ENCODE measurements at regions not wholly inside any gene's neighbourhood (a gene's known extent, or its start where the extent isn't known, plus 50 kb on each side); places are given as distances from the start of the nearest gene placed in this dataset.

GRCh38 chr6:15102241-15102640, 143.6 kb upstream of the JARID2 start:
- H3K27me3 ChIP-seq (replicated peaks; ENCODE audit: insufficient read depth), result no peaks in the 10 kb centered on the region
- H2AFZ ChIP-seq, result no peak overlapping the region
- H3K27ac ChIP-seq, result no peak overlapping the region
- H4K20me1 ChIP-seq (ENCODE audit: insufficient read depth), result no peaks in the 10 kb centered on the region
- no peak overlapping the region for H3K4me2 ChIP-seq (ENCODE audit: unreplicated experiment)
- H3K9me2 ChIP-seq (ENCODE audit: insufficient read depth), result no peaks in the 10 kb centered on the region
- no peaks in the 10 kb centered on the region for H3K79me2 ChIP-seq (ENCODE audit: insufficient read depth)
- H3K4me1 ChIP-seq (ENCODE audit: insufficient read depth), result no peaks in the 10 kb centered on the region
- DNase-seq, result no peak
- no peak overlapping the region for H3K9ac ChIP-seq
- TF ChIP-seq EZH2 (IDR thresholded peaks at IDR 0.05; ENCODE audit: insufficient read depth, poor library complexity, severe bottlenecking) (no peak), EZH2phosphoT487 (IDR thresholded peaks at IDR 0.05; ENCODE audit: insufficient read depth, low read depth) (no peak)
- in situ Hi-C loops (cut with MboI), result no loop called here
- 84 to 89% methylated on average over 5 of the region's 5 CpGs for WGBS, 2 experiments (ENCODE audit: low coverage in 1 of 2, low lambda C conversion rate in 2 of 2, missing lambda C conversion rate in 2 of 2)
- no peaks in the 10 kb centered on the region for H3K36me3 ChIP-seq (ENCODE audit: low read depth)
- H3F3A ChIP-seq (ENCODE audit: insufficient read depth), result no peaks in the 10 kb centered on the region
- H3K9me3 ChIP-seq (ENCODE audit: low read depth), result no peaks in the 10 kb centered on the region
- H3K4me3 ChIP-seq, result no peak overlapping the region

DNA sequence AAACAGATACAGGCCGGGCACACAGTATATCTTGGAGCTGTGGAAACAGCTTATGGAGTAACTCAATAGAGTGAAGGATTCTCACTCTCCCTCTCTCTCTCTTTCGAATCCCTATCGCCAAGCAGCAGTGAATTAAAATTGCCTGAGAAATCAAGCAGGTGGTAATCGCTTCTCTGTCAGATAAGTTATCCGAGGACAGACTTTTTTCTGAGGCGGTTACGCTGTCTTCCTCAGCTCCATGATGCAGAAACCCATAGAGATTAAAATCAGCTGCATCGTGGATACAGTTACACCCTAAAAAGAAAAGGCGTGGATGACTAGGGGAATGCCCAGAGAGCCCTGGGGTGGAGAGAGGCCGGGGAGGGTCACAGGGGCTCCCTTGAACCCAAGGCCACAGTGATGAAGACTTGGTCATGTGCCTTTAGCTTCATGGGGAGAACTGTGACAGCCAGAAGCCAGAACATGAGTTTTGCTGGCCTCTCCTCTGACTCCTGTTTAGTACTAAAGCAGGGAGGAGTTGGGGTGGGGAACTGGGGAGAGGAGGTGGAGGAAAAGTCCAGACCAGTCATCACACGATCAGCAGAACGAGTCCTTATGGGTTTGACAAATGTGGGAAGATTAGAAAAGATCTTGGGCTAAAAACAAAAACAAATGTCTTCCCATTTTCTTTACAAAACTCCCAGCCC, 138.8 kb upstream of the JARID2 start:
- H3K27ac ChIP-seq, result no peak overlapping the region
- H4K20me1 ChIP-seq (ENCODE audit: insufficient read depth), result no peaks in the 10 kb centered on the region
- DNase-seq, result no peak
- H3F3A ChIP-seq (ENCODE audit: insufficient read depth), result no peaks in the 10 kb centered on the region
- no peaks in the 10 kb centered on the region for H3K79me2 ChIP-seq (ENCODE audit: insufficient read depth)
- no peak overlapping the region for H3K4me2 ChIP-seq (ENCODE audit: unreplicated experiment)
- H3K4me1 ChIP-seq (ENCODE audit: insufficient read depth), result no peaks in the 10 kb centered on the region
- H3K27me3 ChIP-seq (replicated peaks; ENCODE audit: insufficient read depth), result no peaks in the 10 kb centered on the region
- TF ChIP-seq EZH2phosphoT487 (IDR thresholded peaks at IDR 0.05; ENCODE audit: insufficient read depth, low read depth) (no peak), EZH2 (IDR thresholded peaks at IDR 0.05; ENCODE audit: insufficient read depth, poor library complexity, severe bottlenecking) (no peak)
- no peak overlapping the region for H3K9ac ChIP-seq
- 78 to 83% methylated on average over 12 of the region's 12 CpGs for WGBS, 2 experiments (ENCODE audit: low coverage in 1 of 2, low lambda C conversion rate in 2 of 2, missing lambda C conversion rate in 2 of 2)
- H3K4me3 ChIP-seq, result no peak overlapping the region
- no peaks in the 10 kb centered on the region for H3K36me3 ChIP-seq (ENCODE audit: low read depth)
- no peaks in the 10 kb centered on the region for H3K9me2 ChIP-seq (ENCODE audit: insufficient read depth)
- in situ Hi-C loops (cut with MboI), result no loop called here
- H2AFZ ChIP-seq, result no peak overlapping the region
- no peaks in the 10 kb centered on the region for H3K9me3 ChIP-seq (ENCODE audit: low read depth)

DNA sequence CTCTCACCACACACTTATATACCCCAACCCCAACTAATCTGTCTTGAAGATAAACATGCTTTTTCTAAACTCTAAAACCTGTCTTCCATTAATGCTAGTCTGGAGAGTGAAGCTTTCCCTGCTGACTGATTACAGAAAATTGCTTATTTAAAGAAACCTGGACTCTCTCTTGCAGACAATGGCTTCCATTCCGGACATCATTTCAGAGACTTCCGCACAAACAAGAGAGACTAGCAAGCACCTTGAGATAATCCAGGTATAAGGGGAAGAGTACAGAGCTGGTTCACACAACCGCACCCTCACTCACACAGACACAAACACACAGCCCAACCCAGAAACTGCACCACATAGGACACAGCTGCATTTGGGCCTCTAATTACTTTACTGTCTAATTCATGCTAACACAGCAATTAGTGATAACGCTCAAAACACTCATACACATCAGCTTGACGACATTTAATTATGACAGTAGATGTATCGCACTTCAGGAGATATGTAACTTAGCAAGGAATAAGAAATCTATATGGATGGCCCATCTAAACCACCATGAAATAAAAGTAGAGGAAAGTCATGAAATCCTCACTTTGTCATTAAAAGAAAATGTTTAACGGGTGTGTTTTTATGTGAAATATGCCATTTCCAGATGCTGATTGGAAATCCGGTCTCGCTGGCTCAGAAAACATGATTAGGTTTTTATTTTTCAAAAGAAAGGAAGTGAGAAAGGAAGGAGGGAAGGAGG, 138.1 kb upstream of the JARID2 start:
- Histone ChIP-seq H3K4me1 (ENCODE audit: insufficient read depth) (no peaks in the 10 kb centered on the region), H3F3A (ENCODE audit: insufficient read depth) (no peaks in the 10 kb centered on the region), H3K27ac (no peak overlapping the region), H3K27me3 (replicated peaks; ENCODE audit: insufficient read depth) (no peaks in the 10 kb centered on the region), H3K79me2 (ENCODE audit: insufficient read depth) (no peaks in the 10 kb centered on the region), H3K36me3 (ENCODE audit: low read depth) (no peaks in the 10 kb centered on the region), H3K4me3 (no peak overlapping the region), H4K20me1 (ENCODE audit: insufficient read depth) (no peaks in the 10 kb centered on the region), H3K9ac (no peak overlapping the region), H2AFZ (no peak overlapping the region), H3K9me2 (ENCODE audit: insufficient read depth) (no peaks in the 10 kb centered on the region), H3K4me2 (ENCODE audit: unreplicated experiment) (no peak overlapping the region), H3K9me3 (ENCODE audit: low read depth) (no peaks in the 10 kb centered on the region)
- TF ChIP-seq EZH2phosphoT487 (IDR thresholded peaks at IDR 0.05; ENCODE audit: insufficient read depth, low read depth) (no peak), EZH2 (IDR thresholded peaks at IDR 0.05; ENCODE audit: insufficient read depth, poor library complexity, severe bottlenecking) (no peak)
- WGBS, 2 experiments (ENCODE audit: low coverage in 1 of 2, low lambda C conversion rate in 2 of 2, missing lambda C conversion rate in 2 of 2), result 92 to 94% methylated on average over 9 of the region's 9 CpGs
- in situ Hi-C loops (cut with MboI), result no loop called here
- DNase-seq, result no peak

- Histone ChIP-seq H3K4me3 (no peak overlapping the region), H3K4me2 (ENCODE audit: unreplicated experiment) (no peak overlapping the region), H2AFZ (no peak overlapping the region), H3K27ac (no peak overlapping the region), H3K36me3 (ENCODE audit: low read depth) (no peaks in the 10 kb centered on the region), H3K4me1 (ENCODE audit: insufficient read depth) (no peaks in the 10 kb centered on the region), H3K9ac (no peak overlapping the region), H3F3A (ENCODE audit: insufficient read depth) (no peaks in the 10 kb centered on the region), H3K9me2 (ENCODE audit: insufficient read depth) (no peaks in the 10 kb centered on the region), H3K9me3 (ENCODE audit: low read depth) (no peaks in the 10 kb centered on the region), H3K79me2 (ENCODE audit: insufficient read depth) (no peaks in the 10 kb centered on the region), H3K27me3 (replicated peaks; ENCODE audit: insufficient read depth) (no peaks in the 10 kb centered on the region), H4K20me1 (ENCODE audit: insufficient read depth) (no peaks in the 10 kb centered on the region)
- in situ Hi-C loops (cut with MboI), result no loop called here
- no peak for DNase-seq
- 94 to 95% methylated on average over 2 of the region's 2 CpGs for WGBS, 2 experiments (ENCODE audit: low coverage in 1 of 2, low lambda C conversion rate in 2 of 2, missing lambda C conversion rate in 2 of 2)
- TF ChIP-seq EZH2phosphoT487 (IDR thresholded peaks at IDR 0.05; ENCODE audit: insufficient read depth, low read depth) (no peak), EZH2 (IDR thresholded peaks at IDR 0.05; ENCODE audit: insufficient read depth, poor library complexity, severe bottlenecking) (no peak)
These were observed 137.5 kb upstream of the JARID2 start for GRCh38 chr6:15108383-15108715.

All from GM23248 (cell line).